ENCODE measurements at regions not wholly inside any gene's neighbourhood (a gene's known extent, or its start where the extent isn't known, plus 50 kb on each side); places are given as distances from the start of the nearest gene placed in this dataset.

GRCh38 chr11:103585401-103585800 lies 451.0 kb upstream of the DDI1 start:
- no CpG with 5 or more reads among the region's 2 CpGs for WGBS (ENCODE audit: insufficient coverage)
- H3K27ac ChIP-seq (ENCODE audit: low read length) = no peak overlapping the region
- no peak overlapping the region for H3K4me3 ChIP-seq (ENCODE audit: low read length)
- no peak for DNase-seq
- no peaks in the 10 kb centered on the region for H3K36me3 Mint-ChIP-seq
- no peaks in the 10 kb centered on the region for H3K27me3 ChIP-seq (ENCODE audit: control insufficient read depth, insufficient read depth, low read length)
- no peak overlapping the region for H3K4me3 Mint-ChIP-seq
- no peak for TF ChIP-seq CTCF (IDR thresholded peaks at IDR 0.05)
- no peaks in the 10 kb centered on the region for H3K9me3 ChIP-seq (ENCODE audit: control insufficient read depth, insufficient read depth, low read length)
- ATAC-seq = no peak
- peaks cover 0 to 9% of the 10 kb centered on the region in 2 donors for H3K27me3 Mint-ChIP-seq (ENCODE audit: low read depth in 2 of 2)
- H3K4me1 ChIP-seq (ENCODE audit: control insufficient read depth, insufficient read depth, low read length) = no peaks in the 10 kb centered on the region
- H3K9me3 Mint-ChIP-seq = peaks cover 0 to 2% of the 10 kb centered on the region in 2 donors
- H3K27ac Mint-ChIP-seq = no peak overlapping the region
- H3K36me3 ChIP-seq (ENCODE audit: control insufficient read depth, insufficient read depth, low read length) = no peaks in the 10 kb centered on the region
- no peaks in the 10 kb centered on the region for H3K4me1 Mint-ChIP-seq
- intact Hi-C loops (cut with micrococcal nuclease) = no loop called here

GRCh38 chr11:103585911-103586310 lies 450.5 kb upstream of the DDI1 start:
- intact Hi-C loops (cut with micrococcal nuclease) = no loop called here
- Histone ChIP-seq H3K27ac (ENCODE audit: low read length) (no peak overlapping the region), H3K4me3 (ENCODE audit: low read length) (no peak overlapping the region), H3K4me1 (ENCODE audit: control insufficient read depth, insufficient read depth, low read length) (no peaks in the 10 kb centered on the region), H3K9me3 (ENCODE audit: control insufficient read depth, insufficient read depth, low read length) (no peaks in the 10 kb centered on the region), H3K36me3 (ENCODE audit: control insufficient read depth, insufficient read depth, low read length) (no peaks in the 10 kb centered on the region), H3K27me3 (ENCODE audit: control insufficient read depth, insufficient read depth, low read length) (no peaks in the 10 kb centered on the region)
- no peaks in the 10 kb centered on the region for H3K36me3 Mint-ChIP-seq
- ATAC-seq (no peak), DNase-seq (no peak)
- H3K27ac Mint-ChIP-seq = no peak overlapping the region
- TF ChIP-seq CTCF (IDR thresholded peaks at IDR 0.05) = no peak
- WGBS (ENCODE audit: insufficient coverage) = 72% methylated on average over 5 of the region's 5 CpGs
- H3K27me3 Mint-ChIP-seq (ENCODE audit: low read depth in 2 of 2) = peaks cover 0 to 9% of the 10 kb centered on the region in 2 donors
- H3K9me3 Mint-ChIP-seq = peaks cover 0 to 2% of the 10 kb centered on the region in 2 donors
- H3K4me1 Mint-ChIP-seq = no peaks in the 10 kb centered on the region
- H3K4me3 Mint-ChIP-seq = no peak overlapping the region

DNA sequence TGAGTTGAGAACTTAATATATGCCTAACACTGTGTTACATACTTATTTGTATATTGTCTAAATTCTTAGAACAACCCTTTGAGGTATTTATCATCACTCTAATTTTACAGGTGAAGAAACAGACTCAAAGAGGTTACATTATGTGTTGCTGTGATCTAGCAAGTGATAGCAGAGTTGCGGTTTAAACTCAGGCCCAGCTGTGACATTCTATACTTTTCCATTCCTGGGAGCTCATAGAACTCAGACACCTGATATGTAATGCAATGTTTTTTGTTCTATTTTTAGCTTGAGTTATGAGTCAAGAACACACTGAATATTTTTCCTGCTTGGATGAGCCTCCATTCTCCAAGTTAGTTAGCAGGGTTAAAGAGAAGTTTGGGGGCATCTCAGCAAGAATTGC lies 449.7 kb upstream of the DDI1 start:
- Histone ChIP-seq H3K9me3 (ENCODE audit: control insufficient read depth, insufficient read depth, low read length) (no peaks in the 10 kb centered on the region), H3K36me3 (ENCODE audit: control insufficient read depth, insufficient read depth, low read length) (no peaks in the 10 kb centered on the region), H3K4me3 (ENCODE audit: low read length) (no peak overlapping the region), H3K27me3 (ENCODE audit: control insufficient read depth, insufficient read depth, low read length) (no peaks in the 10 kb centered on the region), H3K27ac (ENCODE audit: low read length) (no peak overlapping the region), H3K4me1 (ENCODE audit: control insufficient read depth, insufficient read depth, low read length) (no peaks in the 10 kb centered on the region)
- TF ChIP-seq CTCF (IDR thresholded peaks at IDR 0.05) = no peak
- Mint-ChIP-seq H3K9me3 (peaks cover 0 to 2% of the 10 kb centered on the region in 2 donors), H3K4me3 (no peak overlapping the region), H3K27ac (no peak overlapping the region), H3K4me1 (no peaks in the 10 kb centered on the region), H3K27me3 (ENCODE audit: low read depth in 2 of 2) (peaks cover 0 to 9% of the 10 kb centered on the region in 2 donors), H3K36me3 (no peaks in the 10 kb centered on the region)
- DNase-seq (no peak), ATAC-seq (no peak)
- intact Hi-C loops (cut with micrococcal nuclease) = no loop called here
- WGBS (ENCODE audit: insufficient coverage) = 100% methylated on average over 1 of the region's 1 CpG
